Left hindlimb (tissue), 1 donor: ENCODE measurements at regions not wholly inside any gene's neighbourhood (a gene's known extent, or its start where the extent isn't known, plus 50 kb on each side); places are given as distances from the start of the nearest gene placed in this dataset.
A peak's percentile ranks its signal among the peaks of the same experiment; 100 is the strongest.
"Not testable (repeated sequence)": the region's sequence is repeated elsewhere in the genome, so short reads cannot be mapped to it uniquely, and the experiment has no call there.

Source experiments
- DNase-seq: peaks from one replicate; pipeline ENCODE4 v3.0.0-alpha.2; 2018

- DNase-seq, result no peak
These were observed 451.6 kb downstream of the TRHDE start for GRCh38 chr12:72723732-72724131.

GRCh38 chr12:72729451-72730010 is 457.4 kb downstream of the TRHDE start:
- DNase-seq, result no peak

GRCh38 chr12:72734581-72734980 is 462.4 kb downstream of the TRHDE start:
- DNase-seq, result no peak

- DNase-seq, result no peak
These were observed 466.6 kb downstream of the TRHDE start for GRCh38 chr12:72738811-72739210.

- DNase-seq, result no peak
These were observed 467.9 kb downstream of the TRHDE start for GRCh38 chr12:72740064-72740463.

- no peak for DNase-seq
These were observed 470.4 kb downstream of the TRHDE start for GRCh38 chr12:72742568-72742967.

- no peak for DNase-seq
These were observed 473.9 kb downstream of the TRHDE start for GRCh38 chr12:72746048-72746447.

GRCh38 chr12:72747111-72747849 is 475.1 kb downstream of the TRHDE start:
- DNase-seq, result no peak

GRCh38 chr12:72748971-72749370 is 476.8 kb downstream of the TRHDE start:
- no peak for DNase-seq

GRCh38 chr12:72753571-72753970 is 481.4 kb downstream of the TRHDE start:
- DNase-seq, result peak; percentile 43

- DNase-seq, result not testable (repeated sequence)
These were observed 481.9 kb downstream of the TRHDE start for GRCh38 chr12:72754026-72754425.

GRCh38 chr12:72766517-72766916 is 494.3 kb downstream of the TRHDE start:
- DNase-seq, result no peak

GRCh38 chr12:72774023-72774422 is 501.9 kb downstream of the TRHDE start:
- no peak for DNase-seq

- no peak for DNase-seq
These were observed 505.6 kb downstream of the TRHDE start for GRCh38 chr12:72777806-72778205.

- DNase-seq, result no peak
These were observed 518.1 kb downstream of the TRHDE start for GRCh38 chr12:72790273-72790672.

- no peak for DNase-seq
These were observed 520.7 kb downstream of the TRHDE start for GRCh38 chr12:72792889-72793288.

- no peak for DNase-seq
These were observed 521.6 kb downstream of the TRHDE start for GRCh38 chr12:72793796-72794195.

GRCh38 chr12:72815421-72815820 is 543.3 kb downstream of the TRHDE start:
- no peak for DNase-seq

GRCh38 chr12:72828662-72829324 is 556.6 kb downstream of the TRHDE start:
- no peak for DNase-seq

GRCh38 chr12:72829838-72830237 is 557.7 kb downstream of the TRHDE start:
- no peak for DNase-seq

GRCh38 chr12:72832024-72832423 is 559.9 kb downstream of the TRHDE start:
- DNase-seq, result no peak

- no peak for DNase-seq
These were observed 564.0 kb downstream of the TRHDE start for GRCh38 chr12:72836194-72836593.

GRCh38 chr12:72839696-72840095 is 567.5 kb downstream of the TRHDE start:
- no peak for DNase-seq

- no peak for DNase-seq
These were observed 591.5 kb downstream of the TRHDE start for GRCh38 chr12:72863671-72864070.
